Stimulated activated CD4-positive, alpha-beta T cell treated with anti-CD3 and anti-CD28 coated beads, Interleukin-15, amount 100 ng/mL, for 24 hours (primary cell): ENCODE measurements at regions not wholly inside any gene's neighbourhood (a gene's known extent, or its start where the extent isn't known, plus 50 kb on each side); places are given as distances from the start of the nearest gene placed in this dataset.
"Not testable (repeated sequence)": the region's sequence is repeated elsewhere in the genome, so short reads cannot be mapped to it uniquely, and the experiment has no call there.

Source experiments
- DNase-seq: peaks from one replicate; pipeline ENCODE4 v3.0.0-alpha.2; 2020

- DNase-seq = no peak
These were observed 123.7 kb upstream of the FAM3C start for GRCh38 chr7:121519548-121520521.

- no peak for DNase-seq
These were observed 121.5 kb upstream of the FAM3C start for GRCh38 chr7:121517591-121517990.

GRCh38 chr7:121516821-121517220 lies 120.7 kb upstream of the FAM3C start:
- DNase-seq = no peak

GRCh38 chr7:121515630-121516401 lies 119.7 kb upstream of the FAM3C start:
- no peak for DNase-seq

- no peak for DNase-seq
These were observed 119.1 kb upstream of the FAM3C start for GRCh38 chr7:121515229-121515628.

- DNase-seq = no peak
These were observed 117.0 kb upstream of the FAM3C start for GRCh38 chr7:121513105-121513504.

GRCh38 chr7:121510858-121511482 lies 114.9 kb upstream of the FAM3C start:
- no peak for DNase-seq

GRCh38 chr7:121510302-121510701 lies 114.2 kb upstream of the FAM3C start:
- DNase-seq = peak; percentile 17

- DNase-seq = no peak
These were observed 109.6 kb upstream of the FAM3C start for GRCh38 chr7:121505540-121506182.

- no peak for DNase-seq
These were observed 108.9 kb upstream of the FAM3C start for GRCh38 chr7:121505021-121505420.

- DNase-seq = no peak
These were observed 108.4 kb upstream of the FAM3C start for GRCh38 chr7:121504482-121504881.

GRCh38 chr7:121503730-121504129 lies 107.6 kb upstream of the FAM3C start:
- DNase-seq = no peak

- no peak for DNase-seq
These were observed 106.9 kb upstream of the FAM3C start for GRCh38 chr7:121503039-121503438.

- no peak for DNase-seq
These were observed 105.5 kb upstream of the FAM3C start for GRCh38 chr7:121501566-121501965.

- peak; percentile 12 for DNase-seq
These were observed 104.4 kb upstream of the FAM3C start for GRCh38 chr7:121500360-121501058.

- peak; percentile 57 for DNase-seq
These were observed 103.5 kb upstream of the FAM3C start for GRCh38 chr7:121499624-121500023.

- no peak for DNase-seq
These were observed 102.7 kb upstream of the FAM3C start for GRCh38 chr7:121498816-121499215.

- DNase-seq = not testable (repeated sequence)
These were observed 101.4 kb upstream of the FAM3C start for GRCh38 chr7:121497545-121497944.

- DNase-seq = no peak
These were observed 98.4 kb upstream of the FAM3C start for GRCh38 chr7:121494516-121494915.

GRCh38 chr7:121493553-121493952 lies 97.4 kb upstream of the FAM3C start:
- no peak for DNase-seq

GRCh38 chr7:121490309-121490708 lies 94.2 kb upstream of the FAM3C start:
- DNase-seq = no peak

- DNase-seq = no peak
These were observed 93.3 kb upstream of the FAM3C start for GRCh38 chr7:121489440-121489839.
